WTC11 (cell line): ENCODE measurements at regions not wholly inside any gene's neighbourhood (a gene's known extent, or its start where the extent isn't known, plus 50 kb on each side); places are given as distances from the start of the nearest gene placed in this dataset.

Experiments used
- ATAC-seq: fragments of 200-7000 bp; cut with Tn5 transposase; 2 replicates; pipeline ENCODE4 v1.10.0; 2021; ENCODE audit warnings: mild to moderate bottlenecking, moderate library complexity
- CTCF ChIA-PET: fragments of 300-600 bp; sonication (Branson Sonifier 250); formaldehyde crosslinking; loops from one replicate; lab custom pipeline; 2021; ENCODE audit warnings: antibody characterized with exemption; lab: Charles Lee
- POLR2A ChIA-PET: fragments of 350-600 bp; sonication (Branson Sonifier 250); formaldehyde crosslinking; loops from one replicate; lab custom pipeline; 2021; ENCODE audit warnings: antibody characterized with exemption; lab: Charles Lee
- DNase-seq: peaks from one replicate; pipeline ENCODE4 v3.0.0; 2021; ENCODE audit warnings: low spot score
- H3K27ac Mint-ChIP-seq: 2 replicates; pipeline ENCODE4 v1.8.0; 2021; ENCODE audit warnings: mixed read lengths
- H3K27me3 Mint-ChIP-seq: 2 replicates; pipeline ENCODE4 v1.8.0; 2021; ENCODE audit warnings: low read depth, mild to moderate bottlenecking, moderate library complexity, mixed read lengths
- H3K36me3 Mint-ChIP-seq: 2 replicates; pipeline ENCODE4 v1.8.0; 2021; ENCODE audit warnings: mixed read lengths
- H3K4me1 Mint-ChIP-seq: 2 replicates; pipeline ENCODE4 v1.8.0; 2022; ENCODE audit warnings: mixed read lengths
- H3K4me3 Mint-ChIP-seq: 2 replicates; pipeline ENCODE4 v1.8.0; 2021; ENCODE audit warnings: mild to moderate bottlenecking, moderate library complexity, mixed read lengths
- H3K9me3 Mint-ChIP-seq: 2 replicates; pipeline ENCODE4 v1.8.0; 2021; ENCODE audit warnings: mixed read lengths
- ELF4 ChIP-seq: sonication (generic); formaldehyde crosslinking; IDR thresholded peaks from 2 replicates; pipeline ENCODE4 v1.8.1; 2022; ENCODE audit warnings: low read depth, mild to moderate bottlenecking, moderate library complexity, missing genetic modification reagents
- ESRRA ChIP-seq: sonication (generic); formaldehyde crosslinking; IDR thresholded peaks from 2 replicates; pipeline ENCODE4 v1.8.1; 2022; ENCODE audit warnings: mild to moderate bottlenecking, missing genetic modification reagents, borderline replicate concordance
- FOXP1 ChIP-seq: sonication (generic); formaldehyde crosslinking; IDR thresholded peaks from 2 replicates; pipeline ENCODE4 v1.8.0; 2022; ENCODE audit warnings: missing genetic modification reagents, mild to moderate bottlenecking, moderate library complexity, borderline replicate concordance
- GABPB1 ChIP-seq: sonication (generic); formaldehyde crosslinking; IDR thresholded peaks from 2 replicates; pipeline ENCODE4 v1.8.1; 2023; ENCODE audit warnings: mild to moderate bottlenecking, missing genetic modification reagents
- HMGA2 ChIP-seq: fragments of 250-450 bp; sonication (Bioruptor Pico); IDR thresholded peaks from 2 replicates; pipeline ENCODE4 v1.4.0; 2021; ENCODE audit warnings: mild to moderate bottlenecking, moderate library complexity
- IRF2 ChIP-seq: sonication (generic); formaldehyde crosslinking; IDR thresholded peaks from 2 replicates; pipeline ENCODE4 v1.8.0; 2022; ENCODE audit warnings: low read depth, missing genetic modification reagents, borderline replicate concordance
- MYBL2 ChIP-seq: sonication (generic); formaldehyde crosslinking; IDR thresholded peaks from 2 replicates; pipeline ENCODE4 v1.8.1; 2023; ENCODE audit warnings: mild to moderate bottlenecking, moderate library complexity, missing genetic modification reagents
- NR1H2 ChIP-seq: sonication (generic); formaldehyde crosslinking; IDR thresholded peaks from 2 replicates; pipeline ENCODE4 v1.9.0; 2021; ENCODE audit warnings: mild to moderate bottlenecking, moderate library complexity, missing genetic modification reagents
- NR2C2 ChIP-seq: sonication (generic); formaldehyde crosslinking; IDR thresholded peaks from 2 replicates; pipeline ENCODE4 v1.8.0; 2022; ENCODE audit warnings: mild to moderate bottlenecking, missing genetic modification reagents
- NR3C1 ChIP-seq: sonication (generic); formaldehyde crosslinking; conservative IDR thresholded peaks from 2 replicates; pipeline ENCODE4 v1.8.1; 2023; ENCODE audit warnings: low read depth, mild to moderate bottlenecking, missing genetic modification reagents
- OVOL2 ChIP-seq: fragments of 250-450 bp; sonication (Bioruptor Pico); IDR thresholded peaks from 2 replicates; pipeline ENCODE4 v1.9.0; 2021; ENCODE audit warnings: mild to moderate bottlenecking, borderline replicate concordance
- SOX15 ChIP-seq: fragments of 250-450 bp; sonication (Bioruptor Pico); IDR thresholded peaks from 2 replicates; pipeline ENCODE4 v1.9.0; 2021; ENCODE audit warnings: mild to moderate bottlenecking
- TEAD4 ChIP-seq: sonication (generic); formaldehyde crosslinking; IDR thresholded peaks from 2 replicates; pipeline ENCODE4 v1.8.0; 2022; ENCODE audit warnings: mild to moderate bottlenecking, missing genetic modification reagents
- ZBTB21 ChIP-seq: sonication (generic); formaldehyde crosslinking; IDR thresholded peaks from 2 replicates; pipeline ENCODE4 v1.8.1; 2023; ENCODE audit warnings: mild to moderate bottlenecking, missing genetic modification reagents, borderline replicate concordance
- ZNF232 ChIP-seq: sonication (generic); formaldehyde crosslinking; IDR thresholded peaks from 2 replicates; pipeline ENCODE4 v1.8.0; 2022; ENCODE audit warnings: mild to moderate bottlenecking, missing genetic modification reagents
- ZNF263 ChIP-seq: sonication (generic); formaldehyde crosslinking; IDR thresholded peaks from 2 replicates; pipeline ENCODE4 v1.8.1; 2022; ENCODE audit warnings: low read depth, mild to moderate bottlenecking, moderate library complexity, missing genetic modification reagents
- ZNF671 ChIP-seq: fragments of 250-450 bp; sonication (Bioruptor Pico); IDR thresholded peaks from 2 replicates; pipeline ENCODE4 v1.8.0; 2021; ENCODE audit warnings: mild to moderate bottlenecking
- TF ChIP-seq, protein P1 (sequence below): sonication (generic); formaldehyde crosslinking; IDR thresholded peaks from 2 replicates; pipeline ENCODE4 v1.8.0; 2022; ENCODE audit warnings: mild to moderate bottlenecking, missing genetic modification reagents
- TF ChIP-seq, protein P2 (sequence below): fragments of 250-450 bp; sonication (Bioruptor Pico); conservative IDR thresholded peaks from 2 replicates; pipeline ENCODE4 v1.9.0; 2021; ENCODE audit warnings: mild to moderate bottlenecking
- TF ChIP-seq, protein P3 (sequence below): sonication (generic); formaldehyde crosslinking; IDR thresholded peaks from 2 replicates; pipeline ENCODE4 v1.8.1; 2022; ENCODE audit warnings: mild to moderate bottlenecking, missing genetic modification reagents, moderate library complexity, borderline replicate concordance
- TF ChIP-seq, protein P4 (sequence below): sonication (generic); formaldehyde crosslinking; IDR thresholded peaks from 2 replicates; pipeline ENCODE4 v1.8.1; 2023; ENCODE audit warnings: mild to moderate bottlenecking, moderate library complexity, missing genetic modification reagents
- TF ChIP-seq, protein P5 (sequence below): sonication (generic); formaldehyde crosslinking; IDR thresholded peaks from 2 replicates; pipeline ENCODE4 v1.8.1; 2023; ENCODE audit warnings: mild to moderate bottlenecking, missing genetic modification reagents, moderate library complexity

DNA sequence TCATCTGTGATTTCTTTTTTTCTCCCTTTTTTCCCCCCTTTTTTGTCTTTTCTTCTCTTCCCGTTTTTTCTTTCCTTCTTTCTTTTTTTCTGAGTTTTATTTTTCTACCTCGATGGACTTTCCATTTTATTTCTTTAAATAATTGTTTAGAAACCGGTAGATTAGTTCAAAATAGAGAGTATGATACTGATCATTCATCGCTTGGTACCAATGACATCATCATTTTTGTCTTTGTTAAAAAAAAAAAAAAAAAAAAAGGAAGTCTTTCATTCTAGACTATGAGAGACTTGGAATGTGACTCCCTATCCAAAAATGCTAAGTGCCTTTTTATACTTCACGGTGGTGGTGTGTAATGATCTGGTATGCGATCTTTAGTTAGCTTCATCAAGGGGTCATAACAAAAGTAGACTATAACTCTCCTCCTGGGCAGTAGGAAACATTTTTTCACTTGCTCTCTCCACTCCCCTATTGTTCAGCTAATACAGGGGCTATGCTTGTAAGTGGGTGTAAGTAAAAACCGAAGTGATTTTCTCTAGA is 1517.5 kb upstream of the ZEB2 start:
- TF ChIP-seq, protein P1, sequence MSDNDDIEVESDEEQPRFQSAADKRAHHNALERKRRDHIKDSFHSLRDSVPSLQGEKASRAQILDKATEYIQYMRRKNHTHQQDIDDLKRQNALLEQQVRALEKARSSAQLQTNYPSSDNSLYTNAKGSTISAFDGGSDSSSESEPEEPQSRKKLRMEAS (CRISPR knock-in tag): no peak
- TF ChIP-seq, protein P2, sequence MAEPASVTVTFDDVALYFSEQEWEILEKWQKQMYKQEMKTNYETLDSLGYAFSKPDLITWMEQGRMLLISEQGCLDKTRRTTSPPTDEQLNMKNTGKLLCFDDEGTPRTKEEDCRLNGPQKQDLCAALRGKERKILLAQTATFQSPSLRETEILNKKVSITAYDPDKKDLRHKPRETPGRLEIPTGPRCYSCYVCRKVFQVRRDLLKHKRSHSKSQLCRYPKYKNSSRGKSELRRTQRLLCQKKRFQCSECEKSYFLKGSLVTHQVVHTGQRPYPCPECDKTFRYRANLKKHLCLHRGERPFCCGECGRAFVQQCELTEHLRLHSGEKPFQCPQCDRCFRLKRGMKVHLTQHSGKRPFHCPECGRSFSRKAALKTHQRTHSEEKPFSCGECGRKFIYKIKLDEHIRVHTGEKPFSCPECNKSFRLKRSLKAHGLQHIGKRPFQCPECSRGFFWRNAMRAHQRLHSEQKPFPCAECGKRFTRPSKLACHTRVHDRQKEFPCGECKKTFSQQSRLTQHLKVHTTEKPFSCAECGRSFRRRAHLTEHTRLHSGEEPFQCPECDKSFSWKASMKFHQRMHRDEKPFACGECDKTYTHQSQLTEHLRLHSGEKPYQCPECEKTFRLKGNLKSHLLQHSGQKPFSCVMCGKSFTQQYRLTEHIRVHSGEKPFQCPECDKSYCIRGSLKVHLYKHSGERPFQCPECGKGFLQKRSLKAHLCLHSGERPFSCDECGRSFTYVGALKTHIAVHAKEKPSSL (CRISPR knock-in tag): no peak
- TF ChIP-seq IRF2 (CRISPR knock-in tag): no peak
- TF ChIP-seq, protein P3, sequence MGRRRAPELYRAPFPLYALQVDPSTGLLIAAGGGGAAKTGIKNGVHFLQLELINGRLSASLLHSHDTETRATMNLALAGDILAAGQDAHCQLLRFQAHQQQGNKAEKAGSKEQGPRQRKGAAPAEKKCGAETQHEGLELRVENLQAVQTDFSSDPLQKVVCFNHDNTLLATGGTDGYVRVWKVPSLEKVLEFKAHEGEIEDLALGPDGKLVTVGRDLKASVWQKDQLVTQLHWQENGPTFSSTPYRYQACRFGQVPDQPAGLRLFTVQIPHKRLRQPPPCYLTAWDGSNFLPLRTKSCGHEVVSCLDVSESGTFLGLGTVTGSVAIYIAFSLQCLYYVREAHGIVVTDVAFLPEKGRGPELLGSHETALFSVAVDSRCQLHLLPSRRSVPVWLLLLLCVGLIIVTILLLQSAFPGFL: no peak
- no peak for TF ChIP-seq NR3C1 (CRISPR knock-in tag)
- no peak for TF ChIP-seq ZNF671 (CRISPR knock-in tag)
- no peak for TF ChIP-seq MYBL2 (CRISPR knock-in tag)
- no peak for TF ChIP-seq ELF4 (CRISPR knock-in tag)
- TF ChIP-seq, all 79 proteins: peak for 0
- Mint-ChIP-seq H3K4me3 (no peak overlapping the region), H3K4me1 (peaks cover 21% of the 10 kb centered on the region), H3K36me3 (no peaks in the 10 kb centered on the region), H3K27ac (no peak overlapping the region), H3K27me3 (no peaks in the 10 kb centered on the region), H3K9me3 (no peaks in the 10 kb centered on the region)
- DNase-seq: no peak
- no peak for ATAC-seq
- POLR2A ChIA-PET: no interaction called here
- CTCF ChIA-PET: no interaction called here

DNA sequence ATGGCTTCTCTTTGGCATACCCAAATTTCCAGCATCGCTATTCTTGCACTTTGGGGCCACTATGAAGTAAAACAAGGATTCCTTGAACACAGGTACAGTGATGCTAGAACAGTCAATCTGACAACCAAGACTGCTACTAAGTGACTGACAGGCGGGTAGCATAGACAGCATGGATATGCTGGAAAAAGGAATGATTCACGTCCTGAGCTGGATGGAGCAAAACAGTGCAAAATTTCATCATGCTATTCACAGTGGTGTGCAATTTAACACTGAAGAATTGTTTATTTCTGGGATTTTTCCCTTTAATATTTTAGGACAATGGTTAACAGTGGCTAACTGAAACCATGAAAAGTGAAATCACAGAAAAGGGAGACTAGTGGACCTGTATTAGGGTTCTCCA is 1511.2 kb upstream of the ZEB2 start:
- no peaks in the 10 kb centered on the region for H3K9me3 Mint-ChIP-seq
- H3K4me3 Mint-ChIP-seq: no peak overlapping the region
- TF ChIP-seq, protein P4, sequence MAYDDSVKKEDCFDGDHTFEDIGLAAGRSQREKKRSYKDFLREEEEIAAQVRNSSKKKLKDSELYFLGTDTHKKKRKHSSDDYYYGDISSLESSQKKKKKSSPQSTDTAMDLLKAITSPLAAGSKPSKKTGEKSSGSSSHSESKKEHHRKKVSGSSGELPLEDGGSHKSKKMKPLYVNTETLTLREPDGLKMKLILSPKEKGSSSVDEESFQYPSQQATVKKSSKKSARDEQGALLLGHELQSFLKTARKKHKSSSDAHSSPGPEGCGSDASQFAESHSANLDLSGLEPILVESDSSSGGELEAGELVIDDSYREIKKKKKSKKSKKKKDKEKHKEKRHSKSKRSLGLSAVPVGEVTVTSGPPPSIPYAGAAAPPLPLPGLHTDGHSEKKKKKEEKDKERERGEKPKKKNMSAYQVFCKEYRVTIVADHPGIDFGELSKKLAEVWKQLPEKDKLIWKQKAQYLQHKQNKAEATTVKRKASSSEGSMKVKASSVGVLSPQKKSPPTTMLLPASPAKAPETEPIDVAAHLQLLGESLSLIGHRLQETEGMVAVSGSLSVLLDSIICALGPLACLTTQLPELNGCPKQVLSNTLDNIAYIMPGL (CRISPR knock-in tag): no peak
- TF ChIP-seq NR1H2 (CRISPR knock-in tag) (no peak), GABPB1 (CRISPR knock-in tag) (peak; percentile 94)
- TF ChIP-seq, all 79 proteins: peak for 1
- CTCF ChIA-PET: no interaction called here
- Mint-ChIP-seq H3K36me3 (no peaks in the 10 kb centered on the region), H3K27ac (no peak overlapping the region), H3K4me1 (0 out of 2 replicates have a peak, but pooled peaks cover 2% of the 10 kb centered on the region), H3K27me3 (no peaks in the 10 kb centered on the region)
- no peak for DNase-seq
- no peak for ATAC-seq
- POLR2A ChIA-PET: no interaction called here

DNA sequence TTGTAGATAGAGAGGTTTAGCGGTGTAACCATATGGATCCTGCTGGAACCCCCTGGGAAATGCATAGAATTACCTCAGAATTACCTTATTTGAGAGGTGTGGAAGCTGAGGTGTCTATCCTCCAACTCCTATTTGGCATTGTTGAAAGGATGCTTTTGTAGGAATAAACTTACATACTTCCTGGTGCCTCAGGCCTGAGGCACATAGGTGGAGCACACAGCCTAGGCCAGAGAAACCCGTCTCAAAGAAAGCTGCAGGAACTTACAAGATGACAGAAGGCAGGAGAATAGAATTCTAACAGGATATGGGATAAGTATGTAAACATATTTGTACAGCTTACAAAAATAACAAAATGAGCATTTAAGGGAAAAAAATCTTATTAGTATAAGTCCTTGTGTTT is 1507.2 kb upstream of the ZEB2 start:
- POLR2A ChIA-PET: no interaction called here
- no peak for DNase-seq
- TF ChIP-seq NR2C2 (no peak), HMGA2 (CRISPR knock-in tag) (no peak), TEAD4 (no peak), ELF4 (CRISPR knock-in tag) (no peak), ZBTB21 (no peak)
- no peaks in the 10 kb centered on the region for H3K36me3 Mint-ChIP-seq
- no peak; the same call in 1 of the 2 replicates for ATAC-seq
- H3K27me3 Mint-ChIP-seq: no peaks in the 10 kb centered on the region
- H3K4me3 Mint-ChIP-seq: no peak overlapping the region
- no peak overlapping the region for H3K27ac Mint-ChIP-seq
- 0 out of 2 replicates have a peak, but pooled peaks cover 2% of the 10 kb centered on the region for H3K4me1 Mint-ChIP-seq
- H3K9me3 Mint-ChIP-seq: no peaks in the 10 kb centered on the region
- CTCF ChIA-PET: no interaction called here

DNA sequence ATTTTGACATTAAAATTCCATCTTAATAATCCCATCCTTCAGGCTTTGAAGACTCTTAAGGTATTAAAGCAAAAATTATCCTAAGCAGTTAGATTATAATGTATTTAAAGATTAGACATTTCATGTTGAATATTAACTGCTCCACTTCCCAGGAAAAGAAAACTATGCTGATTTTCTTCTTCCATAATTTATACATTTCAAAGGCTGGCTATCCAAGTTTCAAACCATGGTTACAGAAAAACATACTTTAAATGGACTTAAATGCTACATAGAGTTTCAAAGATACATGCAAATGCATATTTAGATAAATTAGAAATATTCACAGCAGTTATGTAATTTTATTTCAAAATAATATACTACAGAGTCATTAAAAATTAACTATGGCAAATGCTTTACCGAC is 1505.6 kb upstream of the ZEB2 start:
- Mint-ChIP-seq H3K9me3 (no peaks in the 10 kb centered on the region), H3K4me3 (no peak overlapping the region), H3K27me3 (no peaks in the 10 kb centered on the region), H3K27ac (no peak overlapping the region), H3K36me3 (no peaks in the 10 kb centered on the region), H3K4me1 (0 out of 2 replicates have a peak, but pooled peaks cover 2% of the 10 kb centered on the region)
- TF ChIP-seq SOX15 (CRISPR knock-in tag) (no peak), ZNF232 (CRISPR knock-in tag) (no peak), FOXP1 (CRISPR knock-in tag) (no peak), OVOL2 (no peak), ZNF263 (CRISPR knock-in tag) (no peak), ESRRA (no peak), ZNF671 (CRISPR knock-in tag) (no peak)
- TF ChIP-seq, protein P5, sequence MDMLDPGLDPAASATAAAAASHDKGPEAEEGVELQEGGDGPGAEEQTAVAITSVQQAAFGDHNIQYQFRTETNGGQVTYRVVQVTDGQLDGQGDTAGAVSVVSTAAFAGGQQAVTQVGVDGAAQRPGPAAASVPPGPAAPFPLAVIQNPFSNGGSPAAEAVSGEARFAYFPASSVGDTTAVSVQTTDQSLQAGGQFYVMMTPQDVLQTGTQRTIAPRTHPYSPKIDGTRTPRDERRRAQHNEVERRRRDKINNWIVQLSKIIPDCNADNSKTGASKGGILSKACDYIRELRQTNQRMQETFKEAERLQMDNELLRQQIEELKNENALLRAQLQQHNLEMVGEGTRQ (CRISPR knock-in tag): no peak
- no peak for ATAC-seq
- DNase-seq: no peak
- POLR2A ChIA-PET: interaction anchor here (0.5 kb wide), 1 partner anchor 96 kb away, joined by 5 read pairs; no protein-coding TSS in a partner anchor
- CTCF ChIA-PET: no interaction called here
